DOHH2 (cell line): ENCODE measurements at regions not wholly inside any gene's neighbourhood (a gene's known extent, or its start where the extent isn't known, plus 50 kb on each side); places are given as distances from the start of the nearest gene placed in this dataset.

Source experiments
- EZH2phosphoT487 ChIP-seq: fragments of 200-600 bp; sonication (generic); IDR thresholded peaks from 2 replicates; pipeline ENCODE4 v1.6.1; 2017; ENCODE audit warnings: borderline replicate concordance, mild to moderate bottlenecking, antibody characterized with exemption, low read length, moderate library complexity, mixed read lengths
- TF ChIP-seq, protein P1 (sequence below): fragments of 200-600 bp; sonication (generic); IDR thresholded peaks from one replicate; pipeline ENCODE4 v1.5.1; 2014; ENCODE audit warnings: antibody characterized with exemption, mild to moderate bottlenecking, low read depth, low read length; ENCODE audit not compliant: poor library complexity, severe bottlenecking

GRCh38 chr15:87566236-87566635 lies 690.3 kb downstream of the NTRK3 start:
- TF ChIP-seq, protein P1, sequence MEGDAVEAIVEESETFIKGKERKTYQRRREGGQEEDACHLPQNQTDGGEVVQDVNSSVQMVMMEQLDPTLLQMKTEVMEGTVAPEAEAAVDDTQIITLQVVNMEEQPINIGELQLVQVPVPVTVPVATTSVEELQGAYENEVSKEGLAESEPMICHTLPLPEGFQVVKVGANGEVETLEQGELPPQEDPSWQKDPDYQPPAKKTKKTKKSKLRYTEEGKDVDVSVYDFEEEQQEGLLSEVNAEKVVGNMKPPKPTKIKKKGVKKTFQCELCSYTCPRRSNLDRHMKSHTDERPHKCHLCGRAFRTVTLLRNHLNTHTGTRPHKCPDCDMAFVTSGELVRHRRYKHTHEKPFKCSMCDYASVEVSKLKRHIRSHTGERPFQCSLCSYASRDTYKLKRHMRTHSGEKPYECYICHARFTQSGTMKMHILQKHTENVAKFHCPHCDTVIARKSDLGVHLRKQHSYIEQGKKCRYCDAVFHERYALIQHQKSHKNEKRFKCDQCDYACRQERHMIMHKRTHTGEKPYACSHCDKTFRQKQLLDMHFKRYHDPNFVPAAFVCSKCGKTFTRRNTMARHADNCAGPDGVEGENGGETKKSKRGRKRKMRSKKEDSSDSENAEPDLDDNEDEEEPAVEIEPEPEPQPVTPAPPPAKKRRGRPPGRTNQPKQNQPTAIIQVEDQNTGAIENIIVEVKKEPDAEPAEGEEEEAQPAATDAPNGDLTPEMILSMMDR = no peak
- no peak for TF ChIP-seq EZH2phosphoT487
